ENCODE measurements at regions not wholly inside any gene's neighbourhood (a gene's known extent, or its start where the extent isn't known, plus 50 kb on each side); places are given as distances from the start of the nearest gene placed in this dataset.

- no peak for DNase-seq (ENCODE audit: low read depth in 2 of 2)
These were observed 324.6 kb downstream of the HRH4 start for GRCh38 chr18:24785019-24785418.

GRCh38 chr18:24786027-24786426 is 325.6 kb downstream of the HRH4 start:
- DNase-seq (ENCODE audit: low read depth in 2 of 2) = peak in 1 of 2 donors; percentile 27

GRCh38 chr18:24790347-24790746 is 329.9 kb downstream of the HRH4 start:
- DNase-seq (ENCODE audit: low read depth in 2 of 2) = no peak

GRCh38 chr18:24791751-24792545 is 331.5 kb downstream of the HRH4 start:
- DNase-seq (ENCODE audit: low read depth in 2 of 2) = no peak

GRCh38 chr18:24793742-24794141 is 333.3 kb downstream of the HRH4 start:
- no peak for DNase-seq (ENCODE audit: low read depth in 2 of 2)

GRCh38 chr18:24795129-24795528 is 334.7 kb downstream of the HRH4 start:
- no peak for DNase-seq (ENCODE audit: low read depth in 2 of 2)

- no peak for DNase-seq (ENCODE audit: low read depth in 2 of 2)
These were observed 337.5 kb downstream of the HRH4 start for GRCh38 chr18:24797981-24798380.

GRCh38 chr18:24799176-24799575 is 338.7 kb downstream of the HRH4 start:
- DNase-seq (ENCODE audit: low read depth in 2 of 2) = peak in 1 of 2 donors; percentile 20

- DNase-seq (ENCODE audit: low read depth in 2 of 2) = no peak
These were observed 339.3 kb downstream of the HRH4 start for GRCh38 chr18:24799720-24800119.

GRCh38 chr18:24801001-24801400 is 340.6 kb downstream of the HRH4 start:
- no peak for DNase-seq (ENCODE audit: low read depth in 2 of 2)

GRCh38 chr18:24802456-24802855 is 342.0 kb downstream of the HRH4 start:
- DNase-seq (ENCODE audit: low read depth in 2 of 2) = no peak

- DNase-seq (ENCODE audit: low read depth in 2 of 2) = no peak
These were observed 344.7 kb downstream of the HRH4 start for GRCh38 chr18:24805156-24805555.

- DNase-seq (ENCODE audit: low read depth in 2 of 2) = no peak
These were observed 348.9 kb downstream of the HRH4 start for GRCh38 chr18:24809173-24809950.

GRCh38 chr18:24810561-24811305 is 350.3 kb downstream of the HRH4 start:
- DNase-seq (ENCODE audit: low read depth in 2 of 2) = no peak

- peak in 1 of 2 donors; percentile 45 for DNase-seq (ENCODE audit: low read depth in 2 of 2)
These were observed 351.7 kb downstream of the HRH4 start for GRCh38 chr18:24811950-24812681.

GRCh38 chr18:24814521-24814920 is 354.1 kb downstream of the HRH4 start:
- DNase-seq (ENCODE audit: low read depth in 2 of 2) = peak in 1 of 2 donors; percentile 49

- DNase-seq (ENCODE audit: low read depth in 2 of 2) = no peak
These were observed 356.7 kb downstream of the HRH4 start for GRCh38 chr18:24817150-24817549.

GRCh38 chr18:24817587-24818371 is 357.3 kb downstream of the HRH4 start:
- DNase-seq (ENCODE audit: low read depth in 2 of 2) = no peak

GRCh38 chr18:24818441-24818840 is 358.0 kb downstream of the HRH4 start:
- no peak for DNase-seq (ENCODE audit: low read depth in 2 of 2)

GRCh38 chr18:24819141-24819890 is 358.9 kb downstream of the HRH4 start:
- no peak for DNase-seq (ENCODE audit: low read depth in 2 of 2)

All from lung microvascular endothelial cell (primary cell).